Effector memory CD4-positive, alpha-beta T cell (primary cell): ENCODE measurements at regions not wholly inside any gene's neighbourhood (a gene's known extent, or its start where the extent isn't known, plus 50 kb on each side); places are given as distances from the start of the nearest gene placed in this dataset.

ENCODE experiments used
- DNase-seq, 3 donors: peaks; one replicate each; pipeline ENCODE4 v3.0.0-alpha.2; 2020
- H3K27ac ChIP-seq: 2 replicates; pipeline ENCODE4 v1.7.0; 2013; ENCODE audit warnings: mild to moderate bottlenecking, low read length, moderate library complexity; ENCODE audit not compliant: insufficient read depth, poor library complexity, severe bottlenecking
- H3K27me3 ChIP-seq: replicated peaks from 2 replicates; pipeline ENCODE4 v1.7.0; 2013; ENCODE audit warnings: mild to moderate bottlenecking, low read length; ENCODE audit not compliant: insufficient read depth, control insufficient read depth, poor library complexity, severe bottlenecking
- H3K36me3 ChIP-seq: 2 replicates; pipeline ENCODE4 v1.7.0; 2013; ENCODE audit warnings: mild to moderate bottlenecking, low read length, moderate library complexity; ENCODE audit not compliant: control insufficient read depth, insufficient read depth
- H3K4me1 ChIP-seq: 2 replicates; pipeline ENCODE4 v1.7.0; 2013; ENCODE audit warnings: low read length, mild to moderate bottlenecking; ENCODE audit not compliant: control insufficient read depth, insufficient read depth, poor library complexity, severe bottlenecking
- H3K4me3 ChIP-seq: 2 replicates; pipeline ENCODE4 v1.7.0; 2013; ENCODE audit warnings: low read length, low read depth, mild to moderate bottlenecking; ENCODE audit not compliant: insufficient read depth, poor library complexity, severe bottlenecking
- H3K9me3 ChIP-seq: 2 replicates; pipeline ENCODE4 v1.7.0; 2013; ENCODE audit warnings: mild to moderate bottlenecking, low read length, moderate library complexity; ENCODE audit not compliant: control insufficient read depth

DNA sequence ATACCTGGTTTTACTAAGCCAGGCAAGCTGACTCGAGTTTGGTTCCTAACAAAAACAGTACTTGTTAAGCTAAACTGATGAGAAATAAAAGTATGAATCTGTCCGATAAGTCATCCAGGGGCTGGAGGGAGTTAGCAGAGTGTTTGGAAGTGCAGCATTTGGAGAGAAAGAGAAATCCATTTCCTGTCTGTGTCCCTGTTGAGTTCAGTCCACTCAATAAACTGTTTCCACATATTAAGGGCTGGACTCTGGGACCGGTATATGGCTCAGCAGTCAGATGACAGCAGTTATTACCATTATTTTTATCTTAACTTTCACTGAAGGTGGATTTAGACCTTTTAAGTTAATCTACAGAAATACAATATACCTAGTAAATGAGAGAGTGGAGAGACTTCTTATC, 130.6 kb upstream of the ADRA1B start:
- Histone ChIP-seq H3K27me3 (no peaks in the 10 kb centered on the region), H3K9me3 (no peaks in the 10 kb centered on the region), H3K4me3 (no peak overlapping the region), H3K4me1 (no peaks in the 10 kb centered on the region), H3K36me3 (no peaks in the 10 kb centered on the region), H3K27ac (no peak overlapping the region)
- no peak for DNase-seq

DNA sequence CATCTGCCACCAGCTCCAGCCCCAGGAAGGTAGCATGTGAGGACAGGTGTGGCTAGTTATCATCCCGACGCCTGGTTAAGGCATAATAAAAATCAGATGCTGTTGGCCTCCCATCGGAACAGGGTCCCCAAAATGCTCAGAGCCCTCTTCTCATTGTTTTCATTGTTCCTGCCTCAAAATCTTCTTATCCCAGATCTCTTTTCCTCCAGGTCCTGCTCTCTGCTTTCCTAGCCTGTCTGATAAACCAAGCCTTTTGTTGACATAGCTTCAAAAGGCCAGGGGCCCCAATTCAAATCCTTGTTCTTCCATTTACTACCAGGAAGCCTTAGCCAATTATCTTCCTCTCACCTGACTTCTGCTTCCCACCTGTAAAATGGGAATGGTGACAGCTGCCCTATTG, 130.1 kb upstream of the ADRA1B start:
- Histone ChIP-seq H3K4me1 (no peaks in the 10 kb centered on the region), H3K9me3 (no peaks in the 10 kb centered on the region), H3K27me3 (no peaks in the 10 kb centered on the region), H3K4me3 (no peak overlapping the region), H3K36me3 (no peaks in the 10 kb centered on the region), H3K27ac (no peak overlapping the region)
- DNase-seq, result no peak

DNA sequence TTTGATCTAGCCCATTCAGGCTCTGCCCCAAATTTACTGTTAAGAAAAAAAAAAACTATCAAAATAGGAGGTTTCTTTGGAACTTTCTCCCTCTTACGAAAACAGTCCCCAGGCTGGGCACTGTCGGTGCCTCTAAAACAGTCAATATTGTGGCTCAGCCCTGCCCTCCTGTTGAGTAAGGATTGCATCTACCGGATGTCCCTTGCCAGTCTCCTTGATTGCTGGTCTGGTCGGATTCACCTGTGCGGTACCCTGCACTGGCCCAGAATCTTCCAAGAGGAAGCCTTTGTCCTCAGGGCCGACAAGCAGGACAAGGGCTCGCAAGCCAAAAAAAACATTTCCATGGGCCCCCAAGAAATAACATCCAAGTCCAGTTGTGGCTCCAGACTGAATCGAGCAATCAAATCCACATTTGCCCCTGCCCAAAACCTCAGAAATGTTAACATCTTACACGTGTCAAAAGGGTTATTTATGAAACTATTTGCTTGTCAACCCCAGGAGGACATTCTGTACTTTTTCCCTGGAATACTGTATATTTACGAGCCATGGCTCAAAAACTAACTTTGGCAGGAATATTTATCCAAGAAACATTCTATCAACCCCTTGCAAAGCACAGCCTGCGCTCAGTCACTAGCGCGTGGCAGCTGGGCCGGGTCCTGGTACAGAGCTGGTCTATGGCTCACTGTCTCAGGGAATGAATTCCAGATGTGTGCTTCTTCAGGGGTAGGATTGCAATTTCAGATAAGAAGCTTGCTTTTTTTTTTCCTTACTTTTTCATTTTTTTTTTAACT, 129.2 kb upstream of the ADRA1B start:
- Histone ChIP-seq H3K27me3 (no peaks in the 10 kb centered on the region), H3K9me3 (no peaks in the 10 kb centered on the region), H3K4me3 (no peak overlapping the region), H3K4me1 (no peaks in the 10 kb centered on the region), H3K27ac (no peak overlapping the region), H3K36me3 (no peaks in the 10 kb centered on the region)
- no peak for DNase-seq

DNA sequence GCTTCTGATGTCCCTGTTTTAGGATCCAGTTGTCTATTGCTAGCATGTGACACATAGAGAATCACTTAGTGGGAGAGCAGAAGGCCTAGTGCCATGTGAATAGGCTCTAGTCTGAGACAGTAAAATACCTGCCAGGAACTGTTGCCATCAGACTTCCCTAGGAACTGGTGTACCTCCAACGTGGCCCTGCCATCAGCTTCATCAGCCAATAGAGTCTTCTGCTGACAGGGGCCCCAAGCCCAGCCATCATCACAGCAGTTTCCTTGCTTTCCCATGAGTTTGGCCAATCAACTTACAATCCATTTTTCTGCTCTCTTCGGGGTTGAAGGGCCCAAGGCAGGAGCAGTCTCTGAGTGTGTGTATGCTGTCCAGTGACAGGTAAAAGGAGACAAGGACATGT, 128.4 kb upstream of the ADRA1B start:
- H3K9me3 ChIP-seq, result no peaks in the 10 kb centered on the region
- H3K4me3 ChIP-seq, result no peak overlapping the region
- no peaks in the 10 kb centered on the region for H3K27me3 ChIP-seq
- H3K27ac ChIP-seq, result no peak overlapping the region
- H3K4me1 ChIP-seq, result no peaks in the 10 kb centered on the region
- H3K36me3 ChIP-seq, result no peaks in the 10 kb centered on the region
- DNase-seq, result no peak

DNA sequence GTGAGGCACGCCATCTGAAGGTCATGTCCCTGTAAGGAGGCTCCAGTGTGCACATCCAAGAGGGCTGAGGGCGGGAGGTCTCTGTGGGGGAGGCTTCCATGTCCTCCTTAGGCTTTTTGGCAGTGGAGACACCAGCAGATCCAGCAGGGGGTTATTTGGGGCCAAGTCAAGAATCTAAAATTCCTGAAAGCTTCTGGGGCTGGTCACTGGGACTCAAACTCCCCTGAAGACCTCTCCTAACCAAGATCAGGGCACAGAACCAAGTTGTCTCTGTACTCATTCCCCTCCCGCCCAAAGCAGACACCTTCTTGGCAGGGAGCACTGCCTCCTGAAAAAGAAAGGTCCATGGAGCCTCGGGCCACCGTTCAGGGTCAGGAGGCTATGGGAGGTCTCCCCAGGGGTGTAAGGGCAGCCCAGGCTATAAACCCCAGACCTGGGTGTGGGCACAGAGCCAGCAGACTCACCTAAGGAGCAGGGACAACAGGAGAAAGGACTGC, 127.4 kb upstream of the ADRA1B start:
- Histone ChIP-seq H3K27me3 (no peaks in the 10 kb centered on the region), H3K4me1 (no peaks in the 10 kb centered on the region), H3K36me3 (no peaks in the 10 kb centered on the region), H3K4me3 (no peak overlapping the region), H3K9me3 (no peaks in the 10 kb centered on the region), H3K27ac (no peak overlapping the region)
- DNase-seq, result no peak

DNA sequence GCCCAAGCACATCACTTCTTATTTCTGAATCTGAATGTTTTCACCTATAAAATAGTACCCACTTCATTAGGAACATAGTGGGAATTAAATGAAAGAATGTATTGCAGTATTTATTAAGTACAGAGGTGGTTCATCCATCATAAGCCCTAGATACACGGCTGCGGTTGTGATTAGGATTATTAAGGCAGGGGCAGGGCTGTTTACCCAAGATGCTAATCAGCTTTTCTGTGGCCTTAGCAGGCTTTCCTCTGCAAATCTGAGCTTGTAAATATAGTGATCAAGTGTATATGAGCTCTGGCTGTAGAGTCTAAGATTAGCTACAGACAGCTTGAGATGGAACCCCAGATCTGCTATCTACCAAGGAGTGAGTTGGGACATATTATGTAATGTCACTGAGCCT, 124.1 kb upstream of the ADRA1B start:
- Histone ChIP-seq H3K9me3 (no peaks in the 10 kb centered on the region), H3K4me3 (no peak overlapping the region), H3K4me1 (no peaks in the 10 kb centered on the region), H3K27me3 (no peaks in the 10 kb centered on the region), H3K36me3 (no peaks in the 10 kb centered on the region), H3K27ac (no peak overlapping the region)
- no peak for DNase-seq

DNA sequence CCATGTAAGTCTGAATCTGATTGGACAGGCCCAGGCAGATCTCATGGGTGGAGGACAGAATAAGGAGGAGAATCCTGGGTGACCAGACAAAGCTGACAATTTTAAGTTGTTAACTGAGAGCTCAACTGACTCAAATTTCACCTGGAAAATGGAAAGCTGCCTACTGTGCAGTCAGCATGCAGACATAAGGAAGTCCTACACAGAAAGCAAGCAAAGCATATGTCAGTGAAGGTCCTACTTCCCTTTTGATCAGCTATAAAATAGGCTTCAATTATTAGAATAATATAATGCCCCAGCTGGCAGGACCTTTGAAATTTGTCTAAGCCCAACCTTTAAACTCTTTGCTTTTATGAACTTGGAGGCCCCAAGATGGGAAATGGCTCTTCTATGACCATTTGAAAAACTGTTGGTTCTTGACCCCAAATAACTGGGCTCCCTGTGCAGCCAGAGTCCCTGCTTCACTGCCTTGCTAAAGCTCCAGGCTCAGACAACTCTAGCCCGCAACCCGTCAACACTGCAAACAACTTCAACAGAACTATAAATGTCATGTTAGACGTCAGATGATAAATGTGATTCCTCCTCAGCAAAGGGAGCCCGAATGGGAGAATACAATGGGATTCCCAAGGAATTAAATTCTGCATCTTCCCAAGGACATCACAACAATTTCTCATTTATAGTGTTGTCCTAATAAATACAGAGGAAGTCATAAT, 118.9 kb upstream of the ADRA1B start:
- H3K36me3 ChIP-seq, result no peaks in the 10 kb centered on the region
- DNase-seq, result no peak
- H3K4me3 ChIP-seq, result no peak overlapping the region
- H3K4me1 ChIP-seq, result no peaks in the 10 kb centered on the region
- H3K9me3 ChIP-seq, result no peaks in the 10 kb centered on the region
- H3K27ac ChIP-seq, result no peak overlapping the region
- no peaks in the 10 kb centered on the region for H3K27me3 ChIP-seq

DNA sequence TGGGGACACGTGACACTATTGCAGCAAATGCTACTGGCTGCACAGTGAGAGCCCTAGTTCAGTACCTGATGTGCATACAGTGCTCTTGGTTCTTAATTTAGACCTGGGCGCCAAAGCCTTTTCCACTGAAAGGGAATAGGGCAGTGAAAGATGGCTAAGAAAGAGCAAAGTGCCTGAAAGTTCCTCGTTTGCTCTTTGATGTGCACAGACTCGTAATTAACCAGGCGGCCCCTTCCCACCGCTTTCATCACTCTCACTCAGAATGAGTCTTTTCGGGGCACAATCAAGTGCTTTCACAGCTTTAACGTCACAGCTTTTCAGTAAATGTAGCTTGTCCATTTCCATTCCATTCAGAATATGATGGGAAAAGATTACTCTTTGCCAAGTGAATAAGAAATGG, 116.6 kb upstream of the ADRA1B start:
- no peaks in the 10 kb centered on the region for H3K9me3 ChIP-seq
- H3K4me3 ChIP-seq, result no peak overlapping the region
- H3K36me3 ChIP-seq, result no peaks in the 10 kb centered on the region
- no peak for DNase-seq
- H3K27me3 ChIP-seq, result no peaks in the 10 kb centered on the region
- H3K27ac ChIP-seq, result no peak overlapping the region
- no peaks in the 10 kb centered on the region for H3K4me1 ChIP-seq

DNA sequence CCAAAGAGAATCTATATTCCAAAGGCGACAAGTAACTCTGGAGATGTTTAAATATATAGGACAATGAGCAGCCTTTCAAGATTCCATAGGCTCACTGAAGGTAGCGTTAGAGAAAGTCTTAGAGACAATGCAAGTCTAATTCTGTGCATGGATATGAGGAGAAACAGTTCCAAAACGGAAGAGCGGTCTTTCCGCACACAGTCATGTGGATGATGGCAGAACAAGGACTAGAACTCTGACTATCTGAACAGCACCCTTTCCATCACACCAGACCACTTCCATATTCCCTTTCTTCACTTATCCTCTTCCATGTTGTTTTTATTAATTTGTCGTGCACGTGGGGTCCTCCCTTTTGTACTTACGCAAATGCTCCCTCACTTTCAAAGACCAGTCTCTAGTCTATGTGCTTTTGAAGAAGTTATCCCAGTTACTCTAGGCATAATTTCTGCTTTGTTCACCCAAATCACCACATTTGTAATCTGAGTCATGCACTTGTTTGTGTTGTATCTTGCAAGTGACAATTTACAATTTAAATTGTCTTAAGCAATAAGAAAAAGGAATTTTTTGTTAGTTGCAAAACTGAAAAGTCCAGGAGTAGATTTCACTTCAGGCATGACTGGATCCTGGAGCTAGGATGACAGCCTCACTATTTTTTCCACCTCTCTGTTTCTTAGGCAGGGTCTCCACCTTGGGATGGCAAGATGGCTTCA, 116.0 kb upstream of the ADRA1B start:
- H3K4me1 ChIP-seq, result no peaks in the 10 kb centered on the region
- H3K36me3 ChIP-seq, result no peaks in the 10 kb centered on the region
- H3K27ac ChIP-seq, result no peak overlapping the region

DNA sequence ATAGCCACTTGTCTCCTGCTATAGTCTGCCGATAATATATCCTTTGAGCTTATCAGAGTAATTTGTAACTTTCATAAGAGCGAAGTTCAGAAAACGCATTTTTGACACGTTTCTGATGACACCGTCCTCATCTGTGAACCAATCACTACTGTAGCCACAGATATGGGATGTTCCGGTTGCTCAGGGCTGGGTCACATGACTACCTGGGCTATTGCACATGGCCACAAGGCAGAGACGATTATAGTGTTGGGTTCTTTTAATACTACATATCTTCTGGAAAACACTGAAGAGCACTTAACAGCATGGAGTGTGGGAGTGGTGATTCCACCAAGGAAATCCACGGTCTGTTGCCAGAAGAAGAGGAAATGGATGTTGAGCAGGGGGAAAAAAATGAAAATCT, 115.0 kb upstream of the ADRA1B start:
- Histone ChIP-seq H3K4me3 (no peak overlapping the region), H3K27ac (no peak overlapping the region), H3K27me3 (no peaks in the 10 kb centered on the region), H3K36me3 (no peaks in the 10 kb centered on the region), H3K9me3 (no peaks in the 10 kb centered on the region), H3K4me1 (no peaks in the 10 kb centered on the region)
- DNase-seq, result no peak

More for the DNA sequence above, 116.0 kb upstream of the ADRA1B start:
- no peak for DNase-seq
- H3K27me3 ChIP-seq, result no peaks in the 10 kb centered on the region
- H3K9me3 ChIP-seq, result no peaks in the 10 kb centered on the region
- no peak overlapping the region for H3K4me3 ChIP-seq
